ENCODE measurements at regions not wholly inside any gene's neighbourhood (a gene's known extent, or its start where the extent isn't known, plus 50 kb on each side); places are given as distances from the start of the nearest gene placed in this dataset.
"Not testable (repeated sequence)": the region's sequence is repeated elsewhere in the genome, so short reads cannot be mapped to it uniquely, and the experiment has no call there.

- no peak for DNase-seq (ENCODE audit: low read depth in 3 of 3, low spot score in 1 of 3)
These were observed 74.9 kb upstream of the ARL4C start for GRCh38 chr2:234571620-234572407.

GRCh38 chr2:234570476-234570875 lies 73.6 kb upstream of the ARL4C start:
- no peak for DNase-seq (ENCODE audit: low read depth in 3 of 3, low spot score in 1 of 3)

DNA sequence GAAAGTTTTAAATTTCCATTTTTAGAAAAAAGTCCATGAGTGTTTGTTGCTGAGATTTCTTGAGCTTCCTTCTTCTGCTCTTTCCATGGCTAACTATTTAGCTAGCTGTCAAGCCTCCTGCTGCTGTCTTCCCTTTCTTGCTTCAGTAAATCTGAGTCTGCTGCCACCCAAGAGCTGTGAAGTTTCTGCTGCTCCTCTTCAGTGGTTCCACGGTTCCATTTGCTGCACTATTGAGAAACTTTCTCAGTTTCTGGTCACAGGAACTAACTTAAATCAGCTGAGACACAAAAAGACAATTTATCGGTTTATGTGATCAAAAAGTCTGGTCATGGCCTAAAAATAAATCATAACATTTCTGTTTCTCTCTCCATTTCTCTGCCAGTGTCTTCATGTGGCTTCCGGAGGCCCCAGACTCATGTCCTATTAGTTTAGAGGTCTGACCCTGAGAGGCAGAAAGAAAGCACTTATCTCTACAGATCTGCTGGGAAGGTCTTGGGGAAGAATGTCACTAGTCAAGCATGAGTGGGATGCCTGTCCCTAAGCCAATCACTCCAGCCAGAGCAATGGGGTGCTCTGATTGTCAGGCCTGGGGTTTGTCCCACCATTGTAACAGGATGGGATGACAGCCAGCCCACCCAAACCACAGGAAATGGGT lies 73.0 kb upstream of the ARL4C start:
- DNase-seq (ENCODE audit: low read depth in 3 of 3, low spot score in 1 of 3), result no peak

- no peak for DNase-seq (ENCODE audit: low read depth in 3 of 3, low spot score in 1 of 3)
These were observed 69.7 kb upstream of the ARL4C start for GRCh38 chr2:234566622-234567021.

DNA sequence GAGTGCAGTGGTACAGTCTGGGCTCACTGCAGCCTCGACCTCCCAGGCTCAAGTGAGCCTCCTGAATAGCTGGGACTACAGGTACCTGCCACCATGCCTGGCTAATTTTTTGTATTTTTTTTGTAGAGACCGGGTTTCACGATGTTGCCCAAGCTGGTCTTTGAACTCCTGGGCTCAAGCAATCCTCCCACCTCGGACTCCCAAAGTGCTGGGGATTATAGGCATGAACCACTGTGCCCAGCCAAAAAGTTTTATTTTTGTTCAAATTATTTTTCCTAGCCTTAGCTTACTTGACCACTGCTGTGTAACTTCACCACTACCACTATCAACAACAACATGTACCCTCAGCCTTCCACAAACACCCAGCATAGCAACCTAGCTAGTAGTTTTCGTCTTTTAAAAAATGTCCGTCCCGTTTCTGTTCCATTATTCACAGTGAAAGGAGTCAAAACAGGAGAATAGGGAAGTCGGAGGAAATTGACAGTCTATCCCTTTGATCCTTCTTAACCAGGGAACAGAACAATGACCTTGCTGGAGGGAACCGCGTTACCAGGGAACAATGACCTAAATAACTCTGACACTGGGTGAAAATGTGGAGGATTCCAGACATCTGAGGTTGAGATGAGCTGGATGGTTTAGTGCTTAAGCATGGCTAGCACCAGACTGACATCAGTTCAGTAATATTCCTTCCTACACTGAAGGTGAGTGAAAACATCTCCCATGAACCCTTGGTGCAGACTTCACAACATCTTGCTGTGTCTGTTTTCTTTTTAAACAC lies 69.2 kb upstream of the ARL4C start:
- no peak for DNase-seq (ENCODE audit: low read depth in 3 of 3, low spot score in 1 of 3)

- DNase-seq (ENCODE audit: low read depth in 3 of 3, low spot score in 1 of 3), result no peak
These were observed 68.3 kb upstream of the ARL4C start for GRCh38 chr2:234565201-234565600.

DNA sequence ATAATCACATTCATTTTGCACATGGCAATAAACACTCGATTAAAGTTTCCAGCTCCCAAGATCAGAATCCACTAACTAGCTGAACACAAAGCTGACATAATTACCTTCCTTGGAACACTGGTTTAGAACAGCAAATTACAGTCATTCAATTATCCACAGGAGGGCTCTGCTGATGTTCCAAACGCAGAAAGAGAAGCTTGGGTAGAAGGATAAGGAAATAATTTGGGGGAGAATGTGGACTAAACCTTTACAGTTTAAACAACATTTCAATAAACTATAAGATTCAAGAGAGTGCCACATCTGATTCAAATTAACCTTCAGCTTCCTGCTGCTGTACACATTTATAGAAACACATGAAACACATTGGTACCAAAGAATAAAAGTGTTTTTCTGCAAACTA lies 67.8 kb upstream of the ARL4C start:
- DNase-seq (ENCODE audit: low read depth in 3 of 3, low spot score in 1 of 3), result no peak

DNA sequence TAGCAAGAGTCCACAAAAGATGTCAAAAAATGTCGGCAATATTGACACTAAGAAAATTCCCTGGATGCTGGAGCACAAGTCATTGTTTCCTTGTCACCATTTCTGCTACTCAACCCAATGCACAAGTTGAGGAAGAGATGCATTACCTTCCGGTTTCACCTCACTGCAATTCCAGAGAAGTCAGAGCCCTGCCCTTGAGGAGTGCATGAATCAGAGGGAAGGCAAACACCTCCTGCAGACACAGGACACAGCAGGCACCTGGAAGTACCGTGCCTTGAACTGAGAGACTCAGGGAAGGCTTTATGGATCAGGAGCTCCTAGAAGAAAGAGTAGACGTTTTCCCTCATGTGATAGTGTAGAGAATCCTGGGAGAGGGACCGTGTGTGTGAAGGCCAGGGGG lies 62.7 kb upstream of the ARL4C start:
- no peak for DNase-seq (ENCODE audit: low read depth in 3 of 3, low spot score in 1 of 3)

- DNase-seq (ENCODE audit: low read depth in 3 of 3, low spot score in 1 of 3), result no peak
These were observed 61.8 kb upstream of the ARL4C start for GRCh38 chr2:234558642-234559041.

DNA sequence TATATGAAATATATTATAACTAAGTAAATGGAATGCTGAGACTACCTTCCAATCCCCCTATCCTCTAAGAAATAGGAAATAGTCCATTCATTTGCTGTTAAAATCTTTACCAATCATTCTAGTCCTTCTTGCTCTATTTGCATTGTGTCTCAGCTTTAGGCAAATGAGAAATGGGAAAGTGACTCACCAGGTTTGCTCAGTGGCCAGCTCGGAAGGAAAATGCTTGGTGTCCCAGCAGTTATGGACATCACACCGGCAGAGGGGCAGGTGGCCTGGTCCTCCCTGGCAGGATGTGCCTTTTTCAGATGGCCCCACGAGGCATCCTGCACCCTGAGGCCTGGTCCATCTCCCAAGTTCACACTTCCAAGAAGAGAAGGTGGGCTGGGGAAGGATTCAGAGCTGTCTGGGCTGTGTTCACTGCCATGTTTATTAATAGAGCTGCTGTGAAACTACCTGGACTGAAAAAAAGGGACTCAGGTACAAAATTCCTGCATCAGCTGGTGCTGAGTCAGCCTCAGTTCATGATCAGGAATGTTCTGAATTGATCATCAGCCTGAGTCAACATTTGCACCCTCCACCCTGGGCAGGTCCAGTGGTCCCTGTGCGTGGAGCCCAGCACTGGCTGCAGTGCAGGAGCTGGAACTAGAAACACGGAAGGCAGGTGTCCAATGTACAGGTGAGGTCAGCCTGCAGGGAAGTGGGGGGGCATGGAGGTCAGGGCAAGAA lies 60.1 kb upstream of the ARL4C start:
- no peak for DNase-seq (ENCODE audit: low read depth in 3 of 3, low spot score in 1 of 3)

- DNase-seq (ENCODE audit: low read depth in 3 of 3, low spot score in 1 of 3), result no peak
These were observed 58.9 kb upstream of the ARL4C start for GRCh38 chr2:234555616-234556249.

GRCh38 chr2:234555161-234555560 lies 58.3 kb upstream of the ARL4C start:
- no peak for DNase-seq (ENCODE audit: low read depth in 3 of 3, low spot score in 1 of 3)

GRCh38 chr2:234553223-234553622 lies 56.3 kb upstream of the ARL4C start:
- DNase-seq (ENCODE audit: low read depth in 3 of 3, low spot score in 1 of 3), result not testable (repeated sequence)

DNA sequence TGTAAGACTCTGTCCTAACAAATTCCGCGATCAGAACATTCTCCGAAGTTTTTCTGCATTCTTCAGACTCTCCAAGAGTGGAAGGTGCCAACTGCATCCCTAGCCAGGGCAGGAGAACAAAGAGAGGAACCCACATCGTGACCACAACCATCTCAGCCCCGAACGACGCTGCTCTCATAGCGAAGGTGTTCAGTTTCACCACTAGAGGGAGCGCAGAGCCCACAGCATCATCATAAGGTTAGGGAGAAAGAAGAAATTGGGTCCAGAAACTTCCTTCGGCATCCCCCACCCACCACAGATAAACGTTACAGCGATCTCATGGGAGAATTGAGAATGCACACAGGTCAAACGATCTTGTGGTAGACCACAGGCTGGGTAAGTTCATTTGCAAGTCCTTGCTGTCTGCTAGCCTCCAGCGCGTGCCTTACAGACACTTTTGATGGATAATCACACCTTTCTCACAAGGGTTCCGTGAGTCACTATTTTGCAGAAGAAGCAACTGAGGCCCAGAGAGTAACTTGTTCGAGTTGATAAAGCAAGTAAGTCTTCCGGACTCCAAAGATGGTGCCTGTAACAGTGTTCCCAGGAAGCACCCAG lies 53.7 kb upstream of the ARL4C start:
- DNase-seq (ENCODE audit: low read depth in 3 of 3, low spot score in 1 of 3), result peak in 2 of 3 donors; percentile 9 to 14

DNA sequence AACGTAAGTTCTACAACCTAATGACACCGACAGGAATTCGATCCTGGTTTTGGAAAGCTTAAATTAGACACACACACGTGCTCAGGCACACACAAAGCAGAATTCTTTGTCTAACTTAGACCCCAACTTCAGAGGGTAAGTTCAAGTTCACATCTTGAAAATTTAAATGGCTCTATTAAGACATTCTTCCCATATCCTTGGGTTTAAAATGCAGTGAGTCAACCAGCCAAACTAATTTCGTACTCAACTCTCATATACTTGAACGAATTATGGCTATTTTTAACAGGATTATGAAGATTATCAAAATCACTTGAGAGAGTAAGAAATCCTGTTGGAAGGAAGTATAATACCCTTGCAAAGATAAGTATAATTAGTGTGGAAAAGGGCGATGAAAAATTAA lies 53.2 kb upstream of the ARL4C start:
- DNase-seq (ENCODE audit: low read depth in 3 of 3, low spot score in 1 of 3), result no peak

- DNase-seq (ENCODE audit: low read depth in 3 of 3, low spot score in 1 of 3), result no peak
These were observed 52.0 kb upstream of the ARL4C start for GRCh38 chr2:234548695-234549420.

DNA sequence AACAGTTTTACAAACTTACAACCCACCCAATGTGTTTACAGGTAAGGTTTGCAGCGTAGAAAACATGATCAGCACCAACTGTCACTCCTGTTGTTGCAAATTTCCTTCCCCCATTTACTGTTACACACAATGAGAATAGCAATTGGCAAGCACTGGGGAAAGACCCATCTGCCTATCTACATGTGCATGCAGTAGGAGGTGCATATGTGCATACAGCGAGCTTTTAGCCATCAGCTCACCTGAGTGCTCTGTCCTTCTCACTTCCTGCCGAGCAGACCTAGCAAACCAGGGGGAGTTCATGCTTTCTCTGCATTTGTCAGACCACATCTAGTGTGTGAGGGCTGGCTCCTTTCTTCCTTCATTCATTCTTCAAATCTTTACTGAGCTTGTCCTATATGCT lies 49.9 kb upstream of the ARL4C start:
- no peak for DNase-seq (ENCODE audit: low read depth in 3 of 3, low spot score in 1 of 3)
